Left hindlimb (tissue), 1 donor: ENCODE measurements at regions not wholly inside any gene's neighbourhood (a gene's known extent, or its start where the extent isn't known, plus 50 kb on each side); places are given as distances from the start of the nearest gene placed in this dataset.
A peak's percentile ranks its signal among the peaks of the same experiment; 100 is the strongest.

Source experiments
- DNase-seq: peaks from one replicate; pipeline ENCODE4 v3.0.0-alpha.2; 2018

- DNase-seq = no peak
Measured at GRCh38 chr3:167895178-167895577, 159.7 kb downstream of the SERPINI1 start.

- DNase-seq = no peak
Measured at GRCh38 chr3:167892205-167892604, 156.7 kb downstream of the SERPINI1 start.

GRCh38 chr3:167887096-167887495, 151.6 kb downstream of the SERPINI1 start:
- DNase-seq = no peak

GRCh38 chr3:167886690-167887089, 151.2 kb downstream of the SERPINI1 start:
- no peak for DNase-seq

DNA sequence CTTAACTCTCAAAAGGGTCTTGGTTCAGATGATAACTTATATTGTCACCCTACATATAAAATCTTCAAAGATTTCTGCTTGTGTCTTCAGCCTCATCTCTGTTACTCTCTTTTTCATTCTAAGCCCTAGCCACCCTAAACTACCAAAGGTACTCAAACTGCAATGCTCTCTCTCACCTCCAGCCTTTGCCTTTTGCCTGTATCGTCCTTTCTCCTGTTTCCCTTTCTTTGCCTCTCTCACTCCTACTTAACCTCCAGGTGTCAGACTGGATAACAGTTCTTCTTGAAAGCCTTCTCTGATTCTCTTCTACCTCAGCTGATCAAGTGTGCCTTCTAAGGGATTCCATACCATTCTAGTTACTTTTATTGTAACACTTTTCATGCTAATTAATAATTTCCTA, 149.8 kb downstream of the SERPINI1 start:
- no peak for DNase-seq

DNA sequence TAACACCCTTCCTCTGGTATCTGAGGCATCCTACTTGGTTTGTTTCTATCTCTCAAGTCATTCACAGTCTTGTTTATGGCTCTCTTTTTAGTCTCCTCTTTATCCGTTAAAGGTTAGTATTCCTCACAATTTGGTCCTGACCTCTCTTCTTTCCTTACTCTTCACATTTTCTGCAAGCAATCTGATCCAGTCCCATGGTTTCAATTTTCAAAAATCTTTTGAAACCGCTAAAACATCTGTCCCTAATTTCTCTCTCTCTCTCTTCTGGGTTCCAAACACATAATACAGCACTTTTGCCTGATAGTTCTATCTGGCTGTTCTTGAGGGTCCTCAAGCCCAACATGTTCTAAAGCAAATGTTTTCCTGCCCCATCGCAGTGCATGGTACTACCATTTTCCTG, 149.0 kb downstream of the SERPINI1 start:
- no peak for DNase-seq

DNA sequence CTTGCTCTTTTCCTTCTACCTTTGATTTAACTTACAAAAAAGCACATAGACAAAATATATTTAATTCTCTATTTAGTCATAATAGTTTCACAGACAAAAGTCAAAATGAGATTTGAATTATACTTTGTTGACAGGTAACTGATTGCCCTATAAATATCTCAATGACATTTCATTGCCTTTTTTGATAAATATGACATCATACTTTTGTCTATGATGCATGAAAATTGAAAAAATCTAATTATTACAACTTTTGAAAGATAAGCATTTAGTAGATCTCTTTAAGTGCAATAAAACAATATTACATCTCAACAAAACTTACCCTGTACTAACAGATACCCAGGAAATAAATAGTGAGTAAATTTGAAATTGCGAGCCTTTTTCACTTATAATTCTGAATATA, 147.9 kb downstream of the SERPINI1 start:
- DNase-seq = no peak

DNA sequence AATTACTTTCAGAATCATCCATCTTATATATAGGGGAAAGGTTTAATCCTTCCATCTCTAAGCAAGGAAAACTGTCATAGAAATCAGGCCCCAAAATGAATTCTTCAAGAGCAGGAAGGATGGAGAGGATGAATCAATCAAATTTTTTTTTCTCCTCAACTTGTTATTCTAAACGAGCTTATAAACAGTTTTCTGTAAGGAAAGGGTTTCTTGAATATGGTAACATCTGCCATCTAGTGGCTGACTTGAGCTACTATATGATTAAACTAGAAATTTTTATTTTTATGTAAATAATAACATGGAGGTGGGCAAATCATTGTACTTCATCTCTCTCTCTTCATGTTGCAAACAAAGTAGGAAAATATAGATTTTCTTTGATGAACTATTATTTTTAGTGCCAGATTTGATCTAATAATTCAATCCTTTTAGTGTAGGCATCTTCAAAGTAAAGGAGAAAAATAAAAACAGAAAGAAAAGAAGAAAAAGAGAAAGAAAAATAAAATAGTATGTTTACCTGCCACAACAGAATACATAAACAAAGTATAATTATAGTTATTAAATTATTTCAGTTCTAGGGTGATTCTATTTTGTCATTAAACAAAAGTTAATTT, 146.6 kb downstream of the SERPINI1 start:
- DNase-seq = no peak

DNA sequence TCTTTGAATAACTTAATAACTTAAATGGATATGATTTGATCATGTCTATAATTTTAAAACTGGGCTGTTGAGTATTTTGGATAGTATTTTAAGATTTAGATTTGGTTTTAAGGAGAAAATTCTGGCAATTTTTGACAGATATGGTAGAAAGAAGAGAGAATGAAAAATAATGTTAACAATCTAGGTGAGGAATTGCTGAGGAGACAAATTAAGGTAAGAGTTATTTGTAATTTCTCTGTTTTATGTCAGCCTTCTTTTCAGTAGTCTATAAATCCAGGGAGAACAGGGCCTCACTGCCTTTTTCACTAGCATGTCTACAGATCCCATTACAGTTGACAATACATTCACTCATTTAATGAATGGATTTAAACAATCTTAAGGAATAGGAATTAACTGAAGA, 144.7 kb downstream of the SERPINI1 start:
- DNase-seq = no peak

DNA sequence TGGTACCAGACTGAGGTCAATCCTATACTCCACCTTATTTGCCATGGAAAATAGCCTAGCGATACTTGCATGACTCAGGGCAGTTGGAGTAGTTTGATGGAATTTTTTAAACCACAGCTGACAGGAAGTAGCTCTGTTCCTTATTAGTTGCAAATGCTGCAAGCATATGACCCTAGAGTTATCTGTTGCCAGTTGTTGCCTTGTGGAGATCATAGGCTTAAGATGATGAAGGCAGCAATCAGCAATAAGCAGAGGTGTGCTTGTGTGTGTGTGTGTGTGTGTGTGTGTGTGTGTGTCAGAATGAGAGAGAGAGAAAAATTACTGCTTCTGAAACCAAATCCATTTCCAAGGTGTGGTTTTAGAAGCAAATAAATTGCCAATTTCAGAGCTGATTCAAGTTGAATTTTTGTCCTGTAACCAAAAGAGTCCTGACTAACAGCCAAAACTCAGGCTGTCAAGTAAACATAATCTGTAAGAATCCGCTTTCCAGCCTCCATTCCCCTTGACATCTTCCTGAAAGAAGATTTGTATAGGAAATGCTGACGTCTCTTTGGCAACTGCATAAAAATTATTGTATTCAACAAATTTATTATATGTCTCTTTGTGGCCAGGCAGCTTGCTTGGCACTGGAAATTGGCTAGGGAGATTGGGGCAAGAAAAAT, 141.2 kb downstream of the SERPINI1 start:
- DNase-seq = peak; percentile 47
